ENCODE measurements at regions not wholly inside any gene's neighbourhood (a gene's known extent, or its start where the extent isn't known, plus 50 kb on each side); places are given as distances from the start of the nearest gene placed in this dataset.

GRCh38 chr4:43993196-43993902, 455.3 kb downstream of the KCTD8 start:
- H3K27ac ChIP-seq (ENCODE audit: low read depth, low read length, poor library complexity, severe bottlenecking): no peak overlapping the region
- intact Hi-C loops (cut with micrococcal nuclease; ENCODE audit: unreplicated experiment): no loop called here
- H3K4me1 ChIP-seq (ENCODE audit: insufficient read depth, low read length, poor library complexity, severe bottlenecking): no peaks in the 10 kb centered on the region
- H3K4me2 ChIP-seq (ENCODE audit: low read length): no peak overlapping the region
- H3K79me2 ChIP-seq (ENCODE audit: insufficient read depth, low read depth, low read length): no peaks in the 10 kb centered on the region
- no TSS peak for BruUV-seq (replicated peaks)
- no peaks in the 10 kb centered on the region for H3K9me2 ChIP-seq (ENCODE audit: insufficient read depth, low read length)
- no peaks in the 10 kb centered on the region for H4K20me1 ChIP-seq (ENCODE audit: insufficient read depth, low read length)
- POLR2A ChIA-PET: interaction anchor here (1.1 kb wide), 1 partner anchor 199 kb away, joined by 3 read pairs; no protein-coding TSS in a partner anchor
- no peak overlapping the region for H2AFZ ChIP-seq (ENCODE audit: low read length)
- DNase-seq (ENCODE audit: low spot score): no peak
- no peak overlapping the region for H3K4me3 ChIP-seq (ENCODE audit: low read depth, low read length, poor library complexity, severe bottlenecking)
- CTCF ChIA-PET (ENCODE audit: unreplicated experiment): no interaction called here
- TF ChIP-seq CTCF (conservative IDR thresholded peaks at IDR 0.05; ENCODE audit: low read length) (no peak), EZH2phosphoT487 (IDR thresholded peaks at IDR 0.05; ENCODE audit: borderline replicate concordance, low read depth, low read length) (no peak)
- H3K36me3 ChIP-seq (ENCODE audit: insufficient read depth, low read length): no peaks in the 10 kb centered on the region
- no peaks in the 10 kb centered on the region for H3K9me3 ChIP-seq (ENCODE audit: low read length)

GRCh38 chr4:43999669-44000068, 448.9 kb downstream of the KCTD8 start:
- POLR2A ChIA-PET: no interaction called here
- no peak overlapping the region for H3K4me3 ChIP-seq (ENCODE audit: low read depth, low read length, poor library complexity, severe bottlenecking)

More at GRCh38 chr4:43999669-44000068, 448.9 kb downstream of the KCTD8 start:
- Histone ChIP-seq H3K9me3 (ENCODE audit: low read length) (no peaks in the 10 kb centered on the region), H3K4me1 (ENCODE audit: insufficient read depth, low read length, poor library complexity, severe bottlenecking) (no peaks in the 10 kb centered on the region), H3K4me2 (ENCODE audit: low read length) (no peak overlapping the region), H3K9me2 (ENCODE audit: insufficient read depth, low read length) (no peaks in the 10 kb centered on the region), H3K27ac (ENCODE audit: low read depth, low read length, poor library complexity, severe bottlenecking) (no peak overlapping the region), H2AFZ (ENCODE audit: low read length) (no peak overlapping the region), H3K79me2 (ENCODE audit: insufficient read depth, low read depth, low read length) (no peaks in the 10 kb centered on the region), H3K36me3 (ENCODE audit: insufficient read depth, low read length) (no peaks in the 10 kb centered on the region), H4K20me1 (ENCODE audit: insufficient read depth, low read length) (no peaks in the 10 kb centered on the region)
- CTCF ChIA-PET (ENCODE audit: unreplicated experiment): no interaction called here
- no TSS peak for BruUV-seq (replicated peaks)
- TF ChIP-seq CTCF (conservative IDR thresholded peaks at IDR 0.05; ENCODE audit: low read length) (no peak), EZH2phosphoT487 (IDR thresholded peaks at IDR 0.05; ENCODE audit: borderline replicate concordance, low read depth, low read length) (no peak)
- no peak for DNase-seq (ENCODE audit: low spot score)
- intact Hi-C loops (cut with micrococcal nuclease; ENCODE audit: unreplicated experiment): no loop called here
